ENCODE measurements at regions not wholly inside any gene's neighbourhood (a gene's known extent, or its start where the extent isn't known, plus 50 kb on each side); places are given as distances from the start of the nearest gene placed in this dataset.
A peak's percentile ranks its signal among the peaks of the same experiment; 100 is the strongest.

DNA sequence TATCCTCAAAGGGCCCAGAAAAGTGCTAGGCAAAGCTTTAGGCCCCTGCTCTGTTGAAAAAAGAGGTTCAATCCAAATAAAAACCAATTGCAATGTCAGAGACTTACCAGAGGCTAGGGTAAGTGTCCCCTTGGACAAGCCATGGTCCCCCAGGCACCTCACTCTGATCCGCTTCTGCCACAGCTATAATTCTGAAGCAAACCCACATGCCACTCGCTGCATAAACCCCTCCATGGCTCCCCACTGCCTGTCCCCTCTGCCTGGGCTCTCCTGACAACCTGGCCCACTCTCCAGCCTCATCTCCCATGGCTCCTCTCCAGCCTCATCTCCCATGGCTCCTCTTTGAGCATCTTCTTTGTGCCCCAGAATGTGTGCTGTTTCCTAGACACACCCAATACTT, 169.6 kb upstream of the TLE3 start (continued):
- TF ChIP-seq, protein P1, sequence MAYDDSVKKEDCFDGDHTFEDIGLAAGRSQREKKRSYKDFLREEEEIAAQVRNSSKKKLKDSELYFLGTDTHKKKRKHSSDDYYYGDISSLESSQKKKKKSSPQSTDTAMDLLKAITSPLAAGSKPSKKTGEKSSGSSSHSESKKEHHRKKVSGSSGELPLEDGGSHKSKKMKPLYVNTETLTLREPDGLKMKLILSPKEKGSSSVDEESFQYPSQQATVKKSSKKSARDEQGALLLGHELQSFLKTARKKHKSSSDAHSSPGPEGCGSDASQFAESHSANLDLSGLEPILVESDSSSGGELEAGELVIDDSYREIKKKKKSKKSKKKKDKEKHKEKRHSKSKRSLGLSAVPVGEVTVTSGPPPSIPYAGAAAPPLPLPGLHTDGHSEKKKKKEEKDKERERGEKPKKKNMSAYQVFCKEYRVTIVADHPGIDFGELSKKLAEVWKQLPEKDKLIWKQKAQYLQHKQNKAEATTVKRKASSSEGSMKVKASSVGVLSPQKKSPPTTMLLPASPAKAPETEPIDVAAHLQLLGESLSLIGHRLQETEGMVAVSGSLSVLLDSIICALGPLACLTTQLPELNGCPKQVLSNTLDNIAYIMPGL (CRISPR knock-in tag; IDR thresholded peaks at IDR 0.05) = no peak
- TF ChIP-seq, protein P2, sequence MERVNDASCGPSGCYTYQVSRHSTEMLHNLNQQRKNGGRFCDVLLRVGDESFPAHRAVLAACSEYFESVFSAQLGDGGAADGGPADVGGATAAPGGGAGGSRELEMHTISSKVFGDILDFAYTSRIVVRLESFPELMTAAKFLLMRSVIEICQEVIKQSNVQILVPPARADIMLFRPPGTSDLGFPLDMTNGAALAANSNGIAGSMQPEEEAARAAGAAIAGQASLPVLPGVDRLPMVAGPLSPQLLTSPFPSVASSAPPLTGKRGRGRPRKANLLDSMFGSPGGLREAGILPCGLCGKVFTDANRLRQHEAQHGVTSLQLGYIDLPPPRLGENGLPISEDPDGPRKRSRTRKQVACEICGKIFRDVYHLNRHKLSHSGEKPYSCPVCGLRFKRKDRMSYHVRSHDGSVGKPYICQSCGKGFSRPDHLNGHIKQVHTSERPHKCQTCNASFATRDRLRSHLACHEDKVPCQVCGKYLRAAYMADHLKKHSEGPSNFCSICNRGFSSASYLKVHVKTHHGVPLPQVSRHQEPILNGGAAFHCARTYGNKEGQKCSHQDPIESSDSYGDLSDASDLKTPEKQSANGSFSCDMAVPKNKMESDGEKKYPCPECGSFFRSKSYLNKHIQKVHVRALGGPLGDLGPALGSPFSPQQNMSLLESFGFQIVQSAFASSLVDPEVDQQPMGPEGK (CRISPR knock-in tag; IDR thresholded peaks at IDR 0.05; ENCODE audit: borderline replicate concordance) = no peak

DNA sequence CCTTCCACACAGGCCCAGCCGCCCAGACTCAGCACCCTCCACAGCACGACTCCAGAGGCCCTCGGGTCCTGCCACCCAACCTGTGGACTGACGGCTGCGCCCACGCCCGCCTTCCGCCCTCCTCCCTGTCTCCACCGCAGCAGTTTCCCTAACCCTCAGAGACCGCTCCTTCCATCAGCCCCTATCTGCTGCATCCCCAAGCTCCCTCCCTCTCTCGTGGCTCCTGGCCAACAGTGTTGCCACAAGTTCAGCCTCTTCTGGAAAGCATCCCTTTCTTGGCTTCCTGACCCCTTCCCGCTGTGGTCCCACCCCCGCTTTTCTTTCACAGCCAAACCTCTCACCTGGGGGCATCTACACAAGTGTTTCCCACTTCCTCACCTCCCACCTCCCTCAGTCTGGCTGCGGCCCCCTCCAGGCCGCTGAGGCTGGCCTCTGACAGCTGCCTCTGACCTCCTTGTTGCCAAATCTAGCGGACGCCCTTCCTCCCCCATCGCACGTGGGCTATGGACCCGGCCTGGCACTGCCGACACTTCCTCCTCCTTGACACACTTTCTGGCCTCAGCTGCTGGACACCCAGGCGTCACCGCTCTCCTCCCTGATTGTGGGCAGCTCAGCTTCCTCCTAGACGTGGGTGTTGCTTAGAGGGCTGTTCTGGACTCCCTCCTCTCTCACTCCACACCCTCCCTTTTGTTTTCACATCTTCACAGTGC, 168.8 kb upstream of the TLE3 start:
- Histone ChIP-seq H4K20me1 (replicated peaks; ENCODE audit: control insufficient read depth, insufficient read depth, low read length) (peaks cover 6% of the 10 kb centered on the region; the same call in 1 of the 2 replicates), H3K4me2 (ENCODE audit: insufficient read depth, low read length) (no peak overlapping the region), H3K79me2 (ENCODE audit: control insufficient read depth, insufficient read depth, low read length) (no peaks in the 10 kb centered on the region), H3K4me1 (replicated peaks in 1 of 2; ENCODE audit: control insufficient read depth in 2 of 2, insufficient read depth in 2 of 2, low read length in 2 of 2) (no peaks in the 10 kb centered on the region; a peak in 1 of 5 replicates), H3K36me3 (ENCODE audit: control insufficient read depth, insufficient read depth, low read length) (no peaks in the 10 kb centered on the region), H3K9me1 (ENCODE audit: control insufficient read depth, insufficient read depth, low read length) (no peaks in the 10 kb centered on the region), H2AFZ (ENCODE audit: low read depth, low read length) (no peak overlapping the region), H3K27ac (ENCODE audit: extremely low read depth, low read depth, low read length) (no peak overlapping the region), H3K27me3 (ENCODE audit: control insufficient read depth in 2 of 2, insufficient read depth in 2 of 2, low read length in 2 of 2) (peaks cover 20 to 62% of the 10 kb centered on the region in 2 experiments; a peak in 3 of 5 replicates), H3K9me3 (replicated peaks; ENCODE audit: control insufficient read depth, insufficient read depth, low read depth, low read length) (no peaks in the 10 kb centered on the region), H3K9ac (ENCODE audit: insufficient read depth in 1 of 2, low read depth in 2 of 2, low read length in 2 of 2) (no peak overlapping the region; a peak in 1 of 4 replicates), H3K4me3 (no peak overlapping the region)
- CTCF ChIA-PET (ENCODE audit: low intra/inter-chr PET ratio) = no interaction called here
- ATAC-seq = no peak
- peak; percentile 39; the same call in 1 of the 2 replicates for TF ChIP-seq BHLHE40 (IDR thresholded peaks at IDR 0.05; ENCODE audit: low read length)
- no peak for TF ChIP-seq ERF (CRISPR knock-in tag; IDR thresholded peaks at IDR 0.05)
- TF ChIP-seq NFIC (IDR thresholded peaks at IDR 0.05) = peak; percentile 52
- TF ChIP-seq MTA2 (IDR thresholded peaks at IDR 0.05; ENCODE audit: low read depth) = no peak
- in situ Hi-C loops (cut with MboI) (no loop called here), intact Hi-C loops (cut with micrococcal nuclease) (loop anchor here (10.0 kb wide), 1 partner anchor 218 kb away; no protein-coding TSS in a partner anchor)
- POLR2A ChIA-PET = no interaction called here
- FAIRE-seq = no peak
- BruUV-seq (replicated peaks) = no TSS peak
- peak in 1 of 4 experiments; percentile 13 for DNase-seq (ENCODE audit: extremely low read depth in 1 of 4, low spot score in 3 of 4)
- 2% methylated on average over 24 of the region's 24 CpGs for WGBS (ENCODE audit: insufficient coverage, low coverage, missing lambda C conversion rate)
